Stimulated activated CD4-positive, alpha-beta T cell treated with anti-CD3 and anti-CD28 coated beads, TNF-alpha, amount 100 ng/mL, for 24 hours (primary cell): ENCODE measurements at regions not wholly inside any gene's neighbourhood (a gene's known extent, or its start where the extent isn't known, plus 50 kb on each side); places are given as distances from the start of the nearest gene placed in this dataset.

Experiments used
- DNase-seq, 3 experiments: peaks; one replicate each; pipeline ENCODE4 v3.0.0-alpha.2; 2020; ENCODE audit warnings: low read depth in 3 of 3

- no peak for DNase-seq
Observed at GRCh38 chr21:28644762-28645161, 347.9 kb downstream of the LTN1 start.

- no peak for DNase-seq
Observed at GRCh38 chr21:28642891-28643290, 349.8 kb downstream of the LTN1 start.

GRCh38 chr21:28641731-28642130 lies 350.9 kb downstream of the LTN1 start:
- DNase-seq = no peak

- DNase-seq = no peak
Observed at GRCh38 chr21:28640326-28640725, 352.4 kb downstream of the LTN1 start.

GRCh38 chr21:28639737-28640136 lies 352.9 kb downstream of the LTN1 start:
- DNase-seq = no peak

GRCh38 chr21:28636752-28637691 lies 355.7 kb downstream of the LTN1 start:
- no peak for DNase-seq

- DNase-seq = no peak
Observed at GRCh38 chr21:28635541-28635940, 357.1 kb downstream of the LTN1 start.

GRCh38 chr21:28633839-28634555 lies 358.7 kb downstream of the LTN1 start:
- no peak for DNase-seq

GRCh38 chr21:28632755-28633408 lies 359.8 kb downstream of the LTN1 start:
- DNase-seq = no peak

- no peak for DNase-seq
Observed at GRCh38 chr21:28627691-28628090, 365.0 kb downstream of the LTN1 start.

GRCh38 chr21:28627261-28627660 lies 365.4 kb downstream of the LTN1 start:
- no peak for DNase-seq

- DNase-seq = no peak
Observed at GRCh38 chr21:28624626-28625025, 368.1 kb downstream of the LTN1 start.

GRCh38 chr21:28617300-28617699 lies 375.4 kb downstream of the LTN1 start:
- DNase-seq = no peak

- DNase-seq = no peak
Observed at GRCh38 chr21:28615276-28615675, 377.4 kb downstream of the LTN1 start.

- DNase-seq = no peak
Observed at GRCh38 chr21:28614791-28615190, 377.9 kb downstream of the LTN1 start.

- no peak for DNase-seq
Observed at GRCh38 chr21:28608646-28609045, 384.0 kb downstream of the LTN1 start.

GRCh38 chr21:28607545-28607944 lies 385.1 kb downstream of the LTN1 start:
- no peak for DNase-seq

- no peak for DNase-seq
Observed at GRCh38 chr21:28604946-28605537, 387.6 kb downstream of the LTN1 start.

GRCh38 chr21:28602546-28602945 lies 390.1 kb downstream of the LTN1 start:
- DNase-seq = no peak

GRCh38 chr21:28598214-28598613 lies 394.5 kb downstream of the LTN1 start:
- no peak for DNase-seq

GRCh38 chr21:28592205-28592865 lies 400.3 kb downstream of the LTN1 start:
- DNase-seq = no peak

- DNase-seq = no peak
Observed at GRCh38 chr21:28590676-28591075, 402.0 kb downstream of the LTN1 start.
